ENCODE measurements at regions not wholly inside any gene's neighbourhood (a gene's known extent, or its start where the extent isn't known, plus 50 kb on each side); places are given as distances from the start of the nearest gene placed in this dataset.

DNA sequence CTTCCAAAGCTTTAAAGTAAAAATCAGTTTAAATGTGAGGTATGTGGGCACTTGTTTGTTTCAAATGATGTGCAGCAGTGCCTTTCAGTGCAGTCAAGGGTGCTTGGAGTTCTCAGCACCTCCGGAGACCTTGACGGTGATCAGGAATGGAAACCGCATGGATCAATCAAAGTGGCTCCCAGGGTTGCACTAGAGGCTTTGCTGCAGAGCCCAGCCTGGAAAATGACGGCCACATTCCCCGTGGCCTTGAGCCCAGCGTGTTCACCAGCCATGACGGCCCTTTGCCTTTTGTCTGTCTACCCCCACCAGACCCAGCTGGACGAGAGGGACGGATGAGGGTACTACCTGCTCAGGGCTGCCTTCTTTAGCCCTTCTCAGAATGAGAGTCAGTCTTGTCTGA lies 320.0 kb downstream of the TEX29 start:
- no peak for TF ChIP-seq EZH2phosphoT487 (IDR thresholded peaks at IDR 0.05; ENCODE audit: low read length)
- TF ChIP-seq, protein P1, sequence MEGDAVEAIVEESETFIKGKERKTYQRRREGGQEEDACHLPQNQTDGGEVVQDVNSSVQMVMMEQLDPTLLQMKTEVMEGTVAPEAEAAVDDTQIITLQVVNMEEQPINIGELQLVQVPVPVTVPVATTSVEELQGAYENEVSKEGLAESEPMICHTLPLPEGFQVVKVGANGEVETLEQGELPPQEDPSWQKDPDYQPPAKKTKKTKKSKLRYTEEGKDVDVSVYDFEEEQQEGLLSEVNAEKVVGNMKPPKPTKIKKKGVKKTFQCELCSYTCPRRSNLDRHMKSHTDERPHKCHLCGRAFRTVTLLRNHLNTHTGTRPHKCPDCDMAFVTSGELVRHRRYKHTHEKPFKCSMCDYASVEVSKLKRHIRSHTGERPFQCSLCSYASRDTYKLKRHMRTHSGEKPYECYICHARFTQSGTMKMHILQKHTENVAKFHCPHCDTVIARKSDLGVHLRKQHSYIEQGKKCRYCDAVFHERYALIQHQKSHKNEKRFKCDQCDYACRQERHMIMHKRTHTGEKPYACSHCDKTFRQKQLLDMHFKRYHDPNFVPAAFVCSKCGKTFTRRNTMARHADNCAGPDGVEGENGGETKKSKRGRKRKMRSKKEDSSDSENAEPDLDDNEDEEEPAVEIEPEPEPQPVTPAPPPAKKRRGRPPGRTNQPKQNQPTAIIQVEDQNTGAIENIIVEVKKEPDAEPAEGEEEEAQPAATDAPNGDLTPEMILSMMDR (IDR thresholded peaks at IDR 0.05; ENCODE audit: low read length): no peak
- TF ChIP-seq EZH2 (optimal IDR thresholded peaks at IDR 0.05; ENCODE audit: low read depth, low read length): no peak
